ENCODE measurements at regions not wholly inside any gene's neighbourhood (a gene's known extent, or its start where the extent isn't known, plus 50 kb on each side); places are given as distances from the start of the nearest gene placed in this dataset.

GRCh38 chr17:63361182-63361581, 84.9 kb downstream of the CYB561 start:
- TF ChIP-seq CTCF (IDR thresholded peaks at IDR 0.05) (no peak), EP300 (IDR thresholded peaks at IDR 0.05) (no peak), POLR2A (IDR thresholded peaks at IDR 0.05; ENCODE audit: low read depth) (no peak)
